H9 (cell line): ENCODE measurements at regions not wholly inside any gene's neighbourhood (a gene's known extent, or its start where the extent isn't known, plus 50 kb on each side); places are given as distances from the start of the nearest gene placed in this dataset.

ENCODE experiments used
- DNase-seq: peaks from one replicate; pipeline ENCODE4 v3.0.0-alpha.2; 2017
- H2AFZ ChIP-seq: one replicate; pipeline ENCODE4 v1.6.1; 2013; ENCODE audit warnings: mild to moderate bottlenecking, low read length, control low read depth, moderate library complexity
- H2AK5ac ChIP-seq: 2 replicates; pipeline ENCODE4 v1.6.1; 2013; ENCODE audit warnings: low read length, control low read depth, mixed read lengths; ENCODE audit not compliant: insufficient read length
- H2BK120ac ChIP-seq: one replicate; pipeline ENCODE4 v1.6.1; 2013; ENCODE audit warnings: low read depth, mild to moderate bottlenecking, low read length, control low read depth, inconsistent platforms; ENCODE audit not compliant: poor library complexity, severe bottlenecking
- H2BK12ac ChIP-seq: 2 replicates; pipeline ENCODE4 v1.6.1; 2013; ENCODE audit warnings: low read length, control low read depth, mixed read lengths, low read depth; ENCODE audit not compliant: insufficient read length
- H2BK15ac ChIP-seq: 2 replicates; pipeline ENCODE4 v1.6.1; 2013; ENCODE audit warnings: low read depth, low read length, control low read depth
- H2BK20ac ChIP-seq: one replicate; pipeline ENCODE4 v1.6.1; 2013; ENCODE audit warnings: low read depth, mild to moderate bottlenecking, low read length, control low read depth, inconsistent platforms; ENCODE audit not compliant: poor library complexity, severe bottlenecking
- H2BK5ac ChIP-seq: 2 replicates; pipeline ENCODE4 v1.6.1; 2013; ENCODE audit warnings: low read length, control low read depth, mixed read lengths; ENCODE audit not compliant: insufficient read length
- H3K14ac ChIP-seq: 2 replicates; pipeline ENCODE4 v1.6.1; 2013; ENCODE audit warnings: low read length, control low read depth; ENCODE audit not compliant: insufficient read depth
- H3K18ac ChIP-seq: 2 replicates; pipeline ENCODE4 v1.6.1; 2013; ENCODE audit warnings: low read depth, mild to moderate bottlenecking, mixed read lengths, low read length, control low read depth; ENCODE audit not compliant: insufficient read length
- H3K23ac ChIP-seq: 2 replicates; pipeline ENCODE4 v1.6.1; 2013; ENCODE audit warnings: low read length, control low read depth, mixed read lengths, low read depth; ENCODE audit not compliant: insufficient read length
- H3K23me2 ChIP-seq: 2 replicates; pipeline ENCODE4 v1.6.1; 2013; ENCODE audit warnings: low read depth, mild to moderate bottlenecking, mixed read lengths, low read length, control low read depth; ENCODE audit not compliant: insufficient read length, poor library complexity, severe bottlenecking
- H3K27ac ChIP-seq: 2 replicates; pipeline ENCODE4 v1.5.1; 2013; ENCODE audit warnings: low read length, control low read depth, mixed read lengths, low read depth; ENCODE audit not compliant: insufficient read length
- H3K27me3 ChIP-seq: 2 replicates; pipeline ENCODE4 v1.6.1; 2013; ENCODE audit warnings: low read length, control low read depth, inconsistent platforms; ENCODE audit not compliant: insufficient read depth
- H3K4ac ChIP-seq: 2 replicates; pipeline ENCODE4 v1.6.1; 2013; ENCODE audit warnings: low read depth, mild to moderate bottlenecking, control low read depth, inconsistent platforms, low read length, moderate library complexity
- H3K4me1 ChIP-seq: 2 replicates; pipeline ENCODE4 v1.6.1; 2013; ENCODE audit warnings: low read length, control low read depth, inconsistent platforms; ENCODE audit not compliant: insufficient read depth
- H3K4me2 ChIP-seq: 2 replicates; pipeline ENCODE4 v1.6.1; 2013; ENCODE audit warnings: low read length, control low read depth, mixed read lengths; ENCODE audit not compliant: insufficient read length, insufficient read depth
- H3K56ac ChIP-seq: 2 replicates; pipeline ENCODE4 v1.6.1; 2013; ENCODE audit warnings: low read depth, mild to moderate bottlenecking, mixed read lengths, low read length, control low read depth; ENCODE audit not compliant: insufficient read length
- H3K79me1 ChIP-seq: 2 replicates; pipeline ENCODE4 v1.6.1; 2013; ENCODE audit warnings: low read depth, mild to moderate bottlenecking, moderate library complexity, low read length, control low read depth, inconsistent platforms; ENCODE audit not compliant: insufficient read depth, poor library complexity, severe bottlenecking
- H3K79me2 ChIP-seq: 2 replicates; pipeline ENCODE4 v1.6.1; 2013; ENCODE audit warnings: low read length, control low read depth, inconsistent platforms; ENCODE audit not compliant: insufficient read depth
- H3K9ac ChIP-seq: 2 replicates; pipeline ENCODE4 v1.6.1; 2013; ENCODE audit warnings: low read length, control low read depth, mixed read lengths; ENCODE audit not compliant: insufficient read length; ENCODE audit errors: extremely low read depth
- H3K9me3 ChIP-seq: one replicate; pipeline ENCODE4 v1.6.1; 2013; ENCODE audit warnings: low read depth, low read length, inconsistent platforms; ENCODE audit not compliant: control insufficient read depth
- H3T11ph ChIP-seq: one replicate; pipeline ENCODE4 v1.6.1; 2013; ENCODE audit warnings: mild to moderate bottlenecking, low read length, control low read depth, inconsistent platforms
- H4K20me1 ChIP-seq: one replicate; pipeline ENCODE4 v1.6.1; 2013; ENCODE audit not compliant: control insufficient read depth, insufficient read length, insufficient read depth
- H4K5ac ChIP-seq: 2 replicates; pipeline ENCODE4 v1.6.1; 2013; ENCODE audit warnings: low read depth, mild to moderate bottlenecking, mixed read lengths, low read length, control low read depth; ENCODE audit not compliant: insufficient read length
- H4K8ac ChIP-seq: replicated peaks from 2 replicates; pipeline ENCODE4 v1.6.1; 2013; ENCODE audit warnings: low read length, control low read depth, mixed read lengths, low read depth; ENCODE audit not compliant: insufficient read length
- H4K91ac ChIP-seq: 2 replicates; pipeline ENCODE4 v1.6.1; 2013; ENCODE audit warnings: low read depth, mild to moderate bottlenecking, moderate library complexity, mixed read lengths, low read length, control low read depth; ENCODE audit not compliant: insufficient read length
- H3K27ac Mint-ChIP-seq, 3 experiments: 2 replicates in 2 of 3; 3 replicates in 1 of 3; pipeline ENCODE4 v1.8.0; 2020 to 2021; ENCODE audit warnings: mixed read lengths in 3 of 3, mild to moderate bottlenecking in 1 of 3, moderate library complexity in 1 of 3
- H3K27me3 Mint-ChIP-seq: 2 replicates; pipeline ENCODE4 v1.8.0; 2021; ENCODE audit warnings: low read depth, mild to moderate bottlenecking, moderate library complexity, mixed read lengths
- H3K36me3 Mint-ChIP-seq, 3 experiments: 2 replicates in 2 of 3; 3 replicates in 1 of 3; pipeline ENCODE4 v1.8.0; 2020 to 2021; ENCODE audit warnings: low read depth in 3 of 3, mixed read lengths in 3 of 3; ENCODE audit not compliant: insufficient read depth in 1 of 3
- H3K4me1 Mint-ChIP-seq, 2 experiments: 2 replicates each; pipeline ENCODE4 v1.8.0; 2020; ENCODE audit warnings: mixed read lengths in 2 of 2
- H3K4me3 Mint-ChIP-seq, 2 experiments: 2 replicates in 1 of 2; 3 replicates in 1 of 2; pipeline ENCODE4 v1.8.0; 2020 to 2021; ENCODE audit warnings: mild to moderate bottlenecking in 2 of 2, mixed read lengths in 2 of 2, moderate library complexity in 1 of 2
- H3K9me3 Mint-ChIP-seq, 2 experiments: 2 replicates in 1 of 2; 3 replicates in 1 of 2; pipeline ENCODE4 v1.8.0; 2020; ENCODE audit warnings: mild to moderate bottlenecking in 2 of 2, mixed read lengths in 2 of 2, moderate library complexity in 1 of 2
- CTCF ChIP-seq: fragments of 200-600 bp; sonication (generic); conservative IDR thresholded peaks from 3 replicates; pipeline ENCODE4 v1.8.0; 2021; ENCODE audit warnings: antibody characterized with exemption, mild to moderate bottlenecking
- WGBS: extraction: QIAGEN DNeasy Blood & Tissue Kit; methylation state at CpG from one replicate; pipeline ENCODE4 v1.1.7; 2013; ENCODE audit warnings: missing lambda C conversion rate, low lambda C conversion rate, mixed read lengths; ENCODE audit not compliant: insufficient read length; ENCODE audit errors: extremely low coverage; 5-methylcytosine and 5-hydroxymethylcytosine counted together

GRCh38 chr9:79279356-79279755, 292.4 kb upstream of the TLE4 start:
- H3K27ac ChIP-seq: no peak overlapping the region
- no peaks in the 10 kb centered on the region for H3K4me1 ChIP-seq
- Mint-ChIP-seq H3K9me3 (no peaks in the 10 kb centered on the region; a peak in 1 of 5 replicates), H3K27me3 (peaks cover 2% of the 10 kb centered on the region; the same call in 1 of the 2 replicates), H3K4me1 (peaks cover 10 to 13% of the 10 kb centered on the region in 2 experiments), H3K36me3 (no peaks in the 10 kb centered on the region), H3K27ac (no peak overlapping the region), H3K4me3 (no peak overlapping the region)
- no peak for TF ChIP-seq CTCF
- no peaks in the 10 kb centered on the region for H3K79me1 ChIP-seq
- no peak overlapping the region for H3T11ph ChIP-seq
- no CpG with 5 or more reads among the region's 1 CpG for WGBS
- H3K56ac ChIP-seq: no peak overlapping the region
- H2BK15ac ChIP-seq: no peak overlapping the region
- H2BK20ac ChIP-seq: no peak overlapping the region
- H3K4ac ChIP-seq: no peak overlapping the region
- no peak overlapping the region for H4K8ac ChIP-seq
- H2AFZ ChIP-seq: no peak overlapping the region
- DNase-seq: no peak
- H3K14ac ChIP-seq: no peak overlapping the region
- H3K27me3 ChIP-seq: no peaks in the 10 kb centered on the region
- no peak overlapping the region for H3K4me2 ChIP-seq
- no peak overlapping the region for H3K23ac ChIP-seq
- no peak overlapping the region for H2BK12ac ChIP-seq
- no peaks in the 10 kb centered on the region for H3K79me2 ChIP-seq
- no peak overlapping the region for H3K9ac ChIP-seq
- H2BK5ac ChIP-seq: no peak overlapping the region
- H4K20me1 ChIP-seq: no peaks in the 10 kb centered on the region
- no peak overlapping the region for H4K5ac ChIP-seq
- no peaks in the 10 kb centered on the region for H3K23me2 ChIP-seq
- H3K9me3 ChIP-seq: no peaks in the 10 kb centered on the region
- no peak overlapping the region for H2BK120ac ChIP-seq
- H2AK5ac ChIP-seq: no peak overlapping the region
- no peak overlapping the region for H4K91ac ChIP-seq
- no peak overlapping the region for H3K18ac ChIP-seq
